HG02610 (cell line): ENCODE measurements at regions not wholly inside any gene's neighbourhood (a gene's known extent, or its start where the extent isn't known, plus 50 kb on each side); places are given as distances from the start of the nearest gene placed in this dataset.
"Not testable (repeated sequence)": the region's sequence is repeated elsewhere in the genome, so short reads cannot be mapped to it uniquely, and the experiment has no call there.

Source experiments
- ATAC-seq: cut with Tn5 transposase; IDR thresholded peaks from one replicate; pipeline ENCODE4 v1.9.1; 2021; ENCODE audit warnings: mild to moderate bottlenecking, moderate library complexity; ENCODE audit not compliant: unreplicated experiment

DNA sequence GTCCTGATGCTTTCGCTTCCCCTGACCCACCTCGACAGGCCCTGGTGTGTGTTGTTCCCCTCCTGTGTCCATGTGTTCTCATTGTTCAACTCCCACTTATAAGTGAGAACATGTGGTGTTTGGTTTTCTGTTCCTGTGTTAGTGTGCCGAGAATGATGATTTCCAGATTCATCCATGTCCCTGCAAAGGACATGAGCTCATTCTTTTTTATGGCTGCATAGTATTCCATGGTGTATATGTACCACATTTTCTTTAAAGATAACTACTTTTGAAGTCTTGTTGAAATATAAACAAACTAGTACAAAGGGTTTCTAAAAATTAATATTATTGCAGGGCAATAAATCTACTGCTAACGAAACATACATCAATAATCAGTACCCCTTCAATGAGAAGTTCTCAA, 266.6 kb downstream of the IRS1 start:
- ATAC-seq = not testable (repeated sequence)

DNA sequence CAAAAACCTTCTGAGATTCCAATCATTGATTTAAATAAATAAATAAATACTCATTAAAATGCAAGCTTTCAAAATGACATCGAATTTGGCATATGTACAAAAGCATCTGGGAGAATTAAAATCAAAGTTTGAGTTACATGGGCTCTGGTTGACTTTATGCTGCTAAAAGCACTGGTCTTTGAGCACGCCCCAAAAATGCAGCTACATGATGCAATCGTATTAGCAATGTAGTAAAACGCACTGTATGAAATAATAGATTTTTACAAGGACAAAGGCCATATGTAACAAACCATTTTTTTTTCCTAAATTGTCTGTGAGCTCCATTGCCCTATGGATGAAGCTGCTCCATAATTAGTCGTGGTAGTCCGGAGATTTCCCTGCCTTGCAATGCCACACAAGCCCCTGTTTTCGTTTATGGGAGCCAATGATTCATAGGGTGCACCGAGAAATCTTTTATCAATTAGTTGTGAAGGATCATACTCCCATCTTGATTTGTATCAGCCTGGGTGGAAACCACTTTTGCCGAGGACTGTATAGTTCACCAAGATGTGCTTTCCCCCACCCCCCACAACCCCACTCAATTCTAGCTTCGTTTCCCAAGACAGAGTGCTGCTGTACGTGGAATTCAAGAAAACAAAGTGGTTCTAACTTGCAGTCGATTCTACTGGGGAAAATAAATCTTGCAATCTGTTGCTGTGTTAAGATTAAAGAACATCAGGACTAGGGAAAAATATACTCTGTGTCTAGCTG, 268.4 kb downstream of the IRS1 start:
- no peak for ATAC-seq

DNA sequence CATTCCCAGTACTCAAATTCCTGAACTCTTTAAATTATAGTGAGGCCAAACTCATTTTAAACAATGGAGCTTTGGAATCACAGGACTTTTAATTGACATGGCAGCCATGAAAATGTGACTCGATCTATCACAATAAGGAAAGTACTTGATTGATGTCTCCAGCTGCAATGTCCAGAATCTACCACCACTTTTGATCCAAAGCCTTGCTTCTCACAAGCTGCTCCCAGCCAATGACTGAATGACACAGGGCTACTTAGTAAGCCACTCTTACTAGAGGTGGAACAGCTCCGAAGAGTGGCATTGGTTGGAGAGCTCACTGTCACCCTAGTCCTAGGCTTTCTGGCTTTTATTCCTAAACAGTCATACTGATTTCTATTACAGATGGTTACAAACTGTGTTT, 270.1 kb downstream of the IRS1 start:
- no peak for ATAC-seq

DNA sequence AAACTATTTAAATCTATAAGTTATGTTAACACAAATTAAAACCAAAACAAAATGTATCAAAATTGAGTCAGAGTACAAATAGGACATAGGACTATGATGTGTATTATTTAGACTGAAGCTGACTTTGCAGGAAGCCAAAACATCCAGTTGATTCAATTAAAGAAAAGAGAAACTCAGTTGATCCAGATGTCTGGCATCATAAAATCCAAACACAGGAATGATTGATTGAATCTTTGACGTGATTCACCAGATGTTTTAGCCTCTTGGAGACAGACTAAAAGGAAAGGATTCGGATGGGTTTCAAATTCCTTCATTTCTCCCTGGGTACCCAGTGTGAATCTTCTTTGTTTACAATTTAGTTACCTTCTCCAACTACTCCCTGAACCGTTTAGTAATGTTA, 272.9 kb downstream of the IRS1 start:
- ATAC-seq = no peak

DNA sequence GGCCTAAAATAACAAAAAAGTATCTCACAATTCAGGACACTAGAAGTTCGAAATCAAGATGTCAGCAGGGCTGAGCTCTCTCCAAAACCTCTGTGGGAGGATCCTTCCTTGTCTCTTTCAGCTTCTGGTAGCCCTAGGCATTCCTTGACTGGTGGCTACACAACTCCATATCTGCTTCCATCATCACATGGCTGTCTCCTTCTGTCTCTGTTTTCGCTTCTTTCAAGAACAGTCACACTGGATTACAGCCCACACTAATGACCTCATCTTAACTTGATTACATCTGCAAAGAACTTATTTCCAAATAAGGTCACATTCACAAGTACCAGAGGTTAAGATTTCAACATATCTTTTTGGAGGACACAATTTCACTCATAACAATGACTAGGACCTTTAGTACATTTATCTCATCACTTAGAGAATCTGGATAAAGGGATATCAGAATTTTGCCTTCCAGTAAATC, 275.2 kb downstream of the IRS1 start:
- no peak for ATAC-seq

DNA sequence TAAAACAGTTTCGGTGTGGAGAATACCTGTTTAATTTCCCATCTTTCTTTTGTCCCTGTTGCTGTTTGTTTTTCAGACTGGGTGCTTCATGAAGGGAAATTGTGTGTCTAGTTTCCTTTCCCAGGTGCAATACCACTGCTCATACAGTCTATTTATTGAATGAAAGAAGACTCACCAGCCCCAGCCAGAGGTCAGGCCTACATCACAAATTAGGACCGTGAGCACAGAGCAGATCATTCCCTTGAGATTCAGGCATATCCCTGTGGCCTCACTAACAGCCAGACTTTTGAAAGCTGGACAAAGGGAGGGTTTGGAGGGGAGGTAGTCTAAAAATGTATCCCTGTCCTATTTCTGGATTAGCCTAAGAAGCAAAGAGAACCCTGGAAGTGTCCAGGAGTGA, 278.9 kb downstream of the IRS1 start:
- no peak for ATAC-seq

DNA sequence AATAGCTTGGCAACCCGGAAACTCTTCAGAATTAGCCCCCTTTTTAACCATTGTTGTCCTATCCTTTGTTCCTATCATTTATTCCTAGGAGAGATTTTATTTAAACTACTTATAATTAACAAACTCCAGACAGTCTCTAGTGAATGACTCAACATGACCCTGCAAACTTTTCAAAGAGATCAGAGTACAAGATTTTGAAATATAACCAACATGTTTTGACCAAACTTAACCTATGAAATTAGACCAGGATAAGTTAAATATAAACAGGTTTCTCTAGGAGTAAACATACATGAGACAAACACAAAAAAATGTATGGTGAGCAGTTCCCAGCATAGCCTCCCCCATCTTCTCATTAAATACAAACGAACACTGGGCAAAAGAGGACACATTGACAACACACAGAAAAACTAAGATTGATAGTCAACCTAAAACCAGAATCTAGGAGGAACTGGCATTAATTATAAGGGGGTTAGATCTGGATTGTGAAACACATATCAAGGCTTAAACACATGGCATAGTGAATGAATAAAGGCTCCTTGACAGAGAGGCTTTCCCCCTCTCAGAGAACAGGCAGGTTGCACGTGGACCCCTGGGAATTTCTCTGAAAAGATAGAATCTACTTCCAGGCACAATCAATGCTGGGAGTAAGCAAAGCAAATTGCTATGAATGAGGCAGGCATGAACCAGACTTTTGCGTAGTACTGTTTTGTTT, 284.1 kb downstream of the IRS1 start:
- no peak for ATAC-seq

DNA sequence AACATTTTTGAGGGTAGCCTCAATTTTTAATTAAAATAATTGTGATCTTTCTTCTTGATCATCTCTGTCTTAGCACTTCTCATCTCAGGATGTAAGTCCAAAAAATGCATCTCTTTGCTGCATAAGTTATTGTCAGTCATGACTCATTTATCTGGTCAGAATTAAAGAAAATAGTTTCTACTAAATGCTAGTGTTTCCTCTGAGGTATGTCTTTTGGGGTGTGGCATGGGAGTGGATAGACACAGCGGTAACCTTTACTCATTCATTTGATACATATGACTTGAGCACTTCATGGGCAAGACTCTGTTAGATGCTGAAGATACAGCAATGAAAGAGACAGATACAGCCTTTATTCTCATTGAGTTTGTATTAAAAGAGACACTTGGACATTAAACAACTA, 284.7 kb downstream of the IRS1 start:
- ATAC-seq = no peak

DNA sequence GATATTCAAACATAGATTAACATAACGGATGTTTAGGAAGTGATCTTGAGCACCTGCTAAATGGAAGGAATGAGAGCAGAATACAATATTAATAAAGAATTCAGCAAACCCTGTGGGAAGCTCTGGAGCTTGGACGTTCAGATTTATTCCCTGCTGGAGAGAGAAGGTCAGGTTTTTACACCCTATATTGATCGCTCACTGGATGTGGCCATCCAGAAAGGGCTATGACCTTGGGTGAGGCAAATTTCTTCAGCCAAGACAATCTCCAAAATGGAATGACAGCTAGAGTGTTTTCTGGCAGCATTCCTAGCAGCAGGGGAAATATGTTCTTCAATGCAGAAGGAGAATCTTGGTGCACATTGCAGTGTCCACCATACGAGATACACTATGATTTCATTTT, 288.3 kb downstream of the IRS1 start:
- no peak for ATAC-seq

DNA sequence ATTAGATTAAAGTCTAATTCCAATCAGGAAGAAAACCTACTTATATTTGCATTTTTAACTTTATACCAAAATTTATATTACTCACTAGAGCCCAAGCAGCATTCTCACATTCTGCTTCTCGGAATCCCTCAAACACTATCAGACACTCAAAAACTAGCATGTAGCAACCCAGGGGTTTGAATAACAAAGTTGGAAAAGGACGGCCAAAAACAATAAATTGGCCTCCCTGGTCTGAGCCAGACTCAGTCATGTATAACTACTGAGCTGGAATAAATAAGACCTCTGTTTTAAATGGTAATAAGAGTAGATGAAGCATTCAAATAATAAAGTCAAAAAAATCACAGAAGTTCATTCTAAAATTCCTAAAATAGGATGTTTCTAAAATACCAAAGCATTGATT, 290.9 kb downstream of the IRS1 start:
- no peak for ATAC-seq

DNA sequence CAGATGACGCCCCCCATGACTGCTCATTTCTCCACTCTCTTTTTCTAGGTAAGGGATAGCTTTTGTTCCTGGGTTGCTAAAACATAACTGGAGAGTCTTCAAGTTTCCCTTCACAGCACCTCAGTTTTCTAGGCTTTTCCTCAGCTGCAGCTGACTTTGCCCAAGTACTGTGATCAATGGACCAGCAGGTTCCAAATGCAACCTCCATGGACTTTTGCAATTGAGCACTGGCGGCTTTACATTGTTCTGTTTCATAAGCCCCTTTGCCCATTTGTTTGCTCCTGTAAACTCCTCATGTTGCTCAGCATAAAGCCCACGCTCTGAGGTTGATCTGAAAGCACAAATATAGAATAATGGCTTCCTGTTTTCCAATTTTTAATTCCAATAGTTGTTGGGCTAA, 291.6 kb downstream of the IRS1 start:
- ATAC-seq = no peak

DNA sequence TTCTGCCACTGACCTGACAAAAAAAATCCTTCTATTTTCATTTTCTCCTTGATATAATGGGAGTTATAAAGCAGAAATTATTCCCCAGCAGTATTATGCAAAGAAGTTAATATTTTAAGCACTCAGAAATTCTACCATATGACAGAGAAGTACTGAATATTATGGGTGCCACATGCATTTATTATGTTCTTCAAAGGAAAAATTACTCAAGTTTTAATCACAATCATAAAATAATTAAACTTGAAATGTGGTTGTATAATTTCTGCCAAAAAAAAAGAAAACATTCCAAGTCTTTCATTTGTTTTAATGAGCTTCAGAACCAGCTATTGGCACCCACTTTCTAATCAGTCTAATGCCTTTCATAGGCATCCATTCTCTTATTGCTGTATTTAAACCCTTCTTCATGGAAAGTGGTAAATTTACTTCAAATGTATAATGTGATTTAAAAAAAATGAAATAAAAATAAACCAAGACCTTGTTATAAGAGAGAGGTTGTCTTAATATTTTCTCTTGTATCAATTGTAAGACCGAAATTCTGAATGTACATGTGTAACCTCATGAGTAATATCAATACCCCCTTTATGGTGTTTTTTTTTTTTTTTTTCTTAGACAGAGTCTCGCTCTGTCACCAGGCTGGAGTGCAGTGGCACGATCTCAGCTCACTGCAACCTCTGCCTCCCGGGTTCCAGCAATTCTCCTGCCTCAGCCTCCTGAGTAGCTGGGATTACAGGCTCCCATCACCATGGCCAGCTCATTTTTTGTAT, 302.3 kb downstream of the IRS1 start:
- ATAC-seq = no peak

DNA sequence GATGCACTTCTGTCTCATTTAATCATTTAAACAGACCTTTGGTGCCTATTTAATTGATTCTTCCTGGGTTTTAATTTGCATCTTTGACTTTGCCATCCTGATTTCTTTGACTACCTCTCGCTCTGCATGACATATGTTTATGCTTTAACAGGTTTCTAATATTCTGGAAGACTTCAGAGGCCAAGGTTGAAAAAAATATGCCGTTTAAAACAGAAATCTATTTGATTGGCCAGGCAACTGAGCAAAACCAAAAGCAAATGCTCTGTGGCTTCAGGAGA, 303.4 kb downstream of the IRS1 start:
- no peak for ATAC-seq

DNA sequence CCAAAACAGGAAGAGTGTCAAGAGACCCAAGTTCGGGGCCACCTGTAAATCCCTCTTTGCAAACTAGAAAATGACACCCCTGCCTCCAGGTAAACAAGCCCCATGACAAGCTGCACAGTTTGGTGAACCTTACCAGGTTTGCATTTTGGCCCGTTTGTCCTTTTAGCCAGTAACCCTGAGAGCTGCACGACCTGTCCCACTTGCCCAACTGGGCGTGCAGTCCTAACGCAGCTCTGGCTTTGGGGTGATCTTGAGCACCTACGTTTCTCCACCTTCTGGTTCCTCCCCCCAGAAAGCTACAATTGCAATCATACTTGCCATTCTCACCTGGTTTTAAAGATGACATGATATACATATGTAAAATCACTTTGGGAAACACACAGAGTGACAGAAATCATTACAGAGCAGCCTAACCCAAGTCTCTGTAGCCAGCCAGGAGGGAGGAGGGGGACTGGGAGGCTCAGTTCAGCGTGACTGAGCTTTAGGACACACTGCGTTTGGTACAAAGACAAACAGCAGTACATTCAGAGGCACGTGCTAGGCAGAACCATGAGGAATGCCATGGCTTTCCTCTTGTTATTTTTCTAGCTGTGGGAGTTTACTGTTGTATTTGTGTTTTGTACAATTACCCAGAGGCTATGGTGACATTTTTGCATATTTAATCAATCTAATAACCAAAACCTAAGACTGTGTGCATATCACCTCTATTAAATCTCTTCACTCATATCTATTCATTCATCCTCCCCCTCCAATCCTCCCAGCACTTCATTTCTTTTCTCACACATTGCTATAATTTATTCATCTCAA, 304.0 kb downstream of the IRS1 start:
- ATAC-seq = no peak

DNA sequence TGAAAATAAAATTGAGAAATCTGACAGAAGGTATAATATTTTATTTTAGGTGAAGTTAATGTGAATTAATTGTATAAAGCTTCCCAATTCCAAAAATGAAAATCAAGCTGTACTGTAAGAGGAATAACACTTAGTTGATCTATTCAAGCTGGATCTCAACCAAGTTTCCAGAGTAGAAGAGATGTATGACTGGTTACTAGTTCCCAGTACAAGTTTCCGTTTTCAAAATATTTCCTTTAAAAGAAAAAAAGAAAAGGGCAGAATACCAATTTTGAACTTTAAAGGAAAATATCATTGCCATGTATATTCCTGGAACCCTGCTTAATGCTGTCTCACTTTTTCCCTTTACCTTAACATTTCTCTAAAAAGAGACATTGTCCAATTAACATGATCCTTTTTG, 308.5 kb downstream of the IRS1 start:
- no peak for ATAC-seq

DNA sequence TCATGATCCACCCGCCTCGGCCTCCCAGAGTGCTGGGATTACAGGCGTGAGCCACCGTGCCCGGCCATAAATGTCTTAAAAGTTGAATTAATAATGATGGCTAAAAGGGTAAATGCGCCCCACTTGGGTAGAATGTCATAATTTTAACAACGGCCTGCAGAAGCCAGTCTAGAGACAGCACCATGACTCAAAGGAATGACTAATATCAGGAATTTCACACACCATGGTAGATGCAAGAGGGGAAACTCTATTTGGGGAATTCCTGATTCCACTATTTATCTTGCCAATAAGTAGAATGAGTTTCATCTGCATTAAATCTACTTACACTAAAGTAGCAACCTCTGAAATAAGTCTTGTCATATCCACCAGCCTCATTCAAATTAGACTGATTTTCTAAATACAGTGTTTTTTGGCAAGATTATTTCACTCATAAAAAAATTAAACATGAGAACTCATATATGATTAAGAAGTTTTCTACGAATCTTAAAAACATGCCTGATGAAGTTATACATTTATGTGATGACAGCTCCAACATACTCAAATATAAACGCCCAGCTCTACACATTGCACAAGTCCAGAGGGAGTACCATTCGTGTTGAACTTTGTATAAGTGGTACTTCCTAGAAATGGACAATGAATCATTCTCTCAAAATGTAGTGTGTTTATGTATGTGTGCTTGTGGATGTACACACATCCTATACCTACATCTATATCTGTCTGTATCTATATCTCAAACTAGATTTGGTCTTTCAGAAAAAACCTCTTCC, 309.7 kb downstream of the IRS1 start:
- ATAC-seq = peak; percentile 83

DNA sequence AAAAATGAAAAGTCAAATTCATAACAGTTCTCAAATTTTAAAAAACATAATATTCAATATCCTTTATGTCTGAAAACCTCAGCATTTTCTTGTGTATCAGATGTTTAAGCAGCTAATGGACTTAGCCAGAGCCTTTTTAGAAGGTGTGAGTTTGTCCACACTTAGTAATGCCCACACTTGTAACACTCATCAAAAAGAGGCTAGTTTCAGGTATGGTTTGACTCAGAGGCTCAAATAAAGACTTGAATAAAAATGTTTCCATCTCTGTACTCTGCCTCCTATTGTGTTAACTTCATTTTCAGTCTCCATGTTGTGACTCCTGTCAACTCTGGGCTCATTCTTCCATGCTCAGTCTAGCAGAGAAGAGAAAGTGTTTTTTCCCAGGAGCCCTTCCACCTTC, 311.6 kb downstream of the IRS1 start:
- no peak for ATAC-seq

DNA sequence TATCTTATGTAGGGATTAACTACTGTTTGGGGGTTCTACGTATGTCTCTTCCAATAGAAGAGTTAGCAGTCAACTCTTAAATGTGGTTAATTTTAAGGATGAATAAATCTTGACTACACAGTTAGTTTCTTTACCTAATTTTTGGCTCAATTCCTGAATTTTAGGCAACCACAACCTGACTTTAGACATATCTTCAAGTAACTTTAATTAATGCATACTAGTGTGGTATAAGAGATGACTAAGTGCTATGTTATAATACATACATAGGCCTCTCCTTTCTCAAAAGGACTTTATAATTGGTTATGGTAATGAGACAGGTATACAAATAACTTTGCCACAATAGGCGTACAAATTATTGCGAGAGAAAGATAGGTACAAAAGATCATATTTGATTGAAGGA, 312.0 kb downstream of the IRS1 start:
- no peak for ATAC-seq

DNA sequence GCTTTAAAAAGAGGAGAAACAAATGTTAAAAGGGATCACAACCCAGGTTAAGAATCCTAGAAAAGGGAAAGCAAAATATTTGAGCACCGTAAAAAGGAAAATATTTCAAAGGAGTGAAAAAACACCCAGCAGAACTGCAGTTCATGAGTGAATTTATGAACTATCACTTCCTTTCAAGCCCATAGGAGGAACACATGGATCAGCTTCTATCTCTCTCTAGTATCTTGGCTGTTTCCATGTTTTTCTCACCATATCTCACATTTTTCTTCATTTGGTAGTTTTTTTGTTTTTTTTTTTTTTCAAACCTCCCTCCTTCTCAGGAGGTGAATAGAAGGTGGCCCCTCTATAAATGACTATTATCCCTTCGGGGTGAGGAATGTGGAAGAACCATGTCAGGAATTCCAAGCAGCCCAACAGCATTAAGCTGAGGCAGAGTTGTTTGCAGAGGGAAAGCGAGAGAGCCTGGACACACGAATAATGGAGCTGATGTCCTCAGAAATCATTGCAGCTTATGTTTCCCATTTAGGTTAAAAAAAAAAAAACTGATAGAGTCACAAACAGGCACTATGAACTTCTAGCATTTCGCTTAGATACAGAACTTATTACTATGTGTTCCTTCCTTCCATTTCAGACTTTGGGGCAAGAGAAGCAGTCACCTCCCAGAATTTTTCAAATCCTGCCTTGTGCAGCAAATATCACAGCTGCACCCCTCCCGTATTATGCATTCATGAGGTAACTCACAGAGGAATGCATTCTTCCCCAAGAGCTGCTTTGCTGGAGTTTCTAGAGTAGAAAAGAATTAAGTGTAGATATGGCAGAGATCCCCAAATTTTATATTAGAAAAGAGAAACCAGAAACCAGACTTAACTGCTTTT, 315.6 kb downstream of the IRS1 start:
- ATAC-seq = no peak

DNA sequence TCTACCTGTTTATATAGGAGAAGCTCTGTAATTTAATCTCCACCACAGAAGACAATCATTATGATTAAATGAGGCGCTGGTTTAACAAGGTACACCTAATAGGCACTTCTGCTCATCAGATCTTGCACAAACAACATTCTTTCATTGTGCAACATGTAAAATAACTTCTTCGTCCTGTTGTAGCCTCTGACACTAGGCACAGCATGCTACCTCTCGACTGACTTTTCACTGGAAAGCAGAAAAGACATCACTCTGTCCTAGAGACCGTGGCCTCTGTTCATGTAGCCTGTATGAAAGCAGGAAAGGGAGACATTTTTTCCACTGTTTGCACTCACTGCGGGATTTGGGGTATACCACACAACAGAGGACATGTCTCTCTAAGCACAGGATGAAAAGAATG, 316.5 kb downstream of the IRS1 start:
- ATAC-seq = no peak
